ENCODE measurements at regions not wholly inside any gene's neighbourhood (a gene's known extent, or its start where the extent isn't known, plus 50 kb on each side); places are given as distances from the start of the nearest gene placed in this dataset.

- DNase-seq (ENCODE audit: low read depth, low spot score) (no peak), ATAC-seq (no peak)
- H3K36me3 ChIP-seq (ENCODE audit: control insufficient read depth, insufficient read depth, low read length) = no peaks in the 10 kb centered on the region
- no peaks in the 10 kb centered on the region for H3K9me3 ChIP-seq (ENCODE audit: control insufficient read depth, insufficient read depth, low read depth, low read length)
- no peaks in the 10 kb centered on the region for H3K4me1 ChIP-seq (ENCODE audit: control insufficient read depth, insufficient read depth, low read length)
- no peaks in the 10 kb centered on the region for H3K27me3 ChIP-seq (ENCODE audit: control insufficient read depth, insufficient read depth, low read length)
- CTCF ChIA-PET = no interaction called here
- BruUV-seq (replicated peaks) = no TSS peak
- intact Hi-C loops (cut with micrococcal nuclease; ENCODE audit: unreplicated experiment) = no loop called here
- POLR2A ChIA-PET = no interaction called here
- no peak for TF ChIP-seq REST (IDR thresholded peaks at IDR 0.05; ENCODE audit: insufficient read depth in 1 of 2, low read depth in 2 of 2, low read length in 1 of 2)
- TF ChIP-seq CTCF (IDR thresholded peaks at IDR 0.05) = no peak
- TF ChIP-seq POLR2AphosphoS5 (IDR thresholded peaks at IDR 0.05; ENCODE audit: low read depth, low read length) = no peak
- no peak for TF ChIP-seq SIN3A (IDR thresholded peaks at IDR 0.05; ENCODE audit: borderline replicate concordance, insufficient read depth, low read depth, low read length)
- TF ChIP-seq TCF7L2 (IDR thresholded peaks at IDR 0.05; ENCODE audit: low read depth, low read length) = no peak
- no peak overlapping the region for H3K27ac ChIP-seq (ENCODE audit: low read length)
- no peak overlapping the region for H3K4me3 ChIP-seq (ENCODE audit: low read depth in 2 of 2, low read length in 2 of 2)
- in situ Hi-C loops (cut with HindIII; ENCODE audit: low pct_unique_long_range_greater_than_20kb, low sequenced_read_pairs) = no loop called here
Measured at GRCh38 chr18:56083523-56084287, 495.7 kb upstream of the TCF4 start.

GRCh38 chr18:56083097-56083521, 495.1 kb upstream of the TCF4 start:
- ChIA-PET CTCF (no interaction called here), POLR2A (no interaction called here)

More at GRCh38 chr18:56083097-56083521, 495.1 kb upstream of the TCF4 start:
- H3K27me3 ChIP-seq (ENCODE audit: control insufficient read depth, insufficient read depth, low read length) = no peaks in the 10 kb centered on the region
- ATAC-seq (no peak), DNase-seq (ENCODE audit: low read depth, low spot score) (no peak)
- no TSS peak for BruUV-seq (replicated peaks)
- H3K27ac ChIP-seq (ENCODE audit: low read length) = no peak overlapping the region
- intact Hi-C loops (cut with micrococcal nuclease; ENCODE audit: unreplicated experiment) = no loop called here
- no peak overlapping the region for H3K4me3 ChIP-seq (ENCODE audit: low read depth in 2 of 2, low read length in 2 of 2)
- no peaks in the 10 kb centered on the region for H3K4me1 ChIP-seq (ENCODE audit: control insufficient read depth, insufficient read depth, low read length)
- H3K9me3 ChIP-seq (ENCODE audit: control insufficient read depth, insufficient read depth, low read depth, low read length) = no peaks in the 10 kb centered on the region
- TF ChIP-seq TCF7L2 (IDR thresholded peaks at IDR 0.05; ENCODE audit: low read depth, low read length) (no peak), SIN3A (IDR thresholded peaks at IDR 0.05; ENCODE audit: borderline replicate concordance, insufficient read depth, low read depth, low read length) (no peak), REST (IDR thresholded peaks at IDR 0.05; ENCODE audit: insufficient read depth in 1 of 2, low read depth in 2 of 2, low read length in 1 of 2) (no peak), CTCF (IDR thresholded peaks at IDR 0.05) (no peak), POLR2AphosphoS5 (IDR thresholded peaks at IDR 0.05; ENCODE audit: low read depth, low read length) (no peak)
- in situ Hi-C loops (cut with HindIII; ENCODE audit: low pct_unique_long_range_greater_than_20kb, low sequenced_read_pairs) = no loop called here
- H3K36me3 ChIP-seq (ENCODE audit: control insufficient read depth, insufficient read depth, low read length) = no peaks in the 10 kb centered on the region

Measured in Panc1 (cell line).